ENCODE measurements at regions not wholly inside any gene's neighbourhood (a gene's known extent, or its start where the extent isn't known, plus 50 kb on each side); places are given as distances from the start of the nearest gene placed in this dataset. TPM values are rescaled to one million over a fixed set of nuclear protein-coding genes. Genes with fewer than 3 reads are reported as not detected.

DNA sequence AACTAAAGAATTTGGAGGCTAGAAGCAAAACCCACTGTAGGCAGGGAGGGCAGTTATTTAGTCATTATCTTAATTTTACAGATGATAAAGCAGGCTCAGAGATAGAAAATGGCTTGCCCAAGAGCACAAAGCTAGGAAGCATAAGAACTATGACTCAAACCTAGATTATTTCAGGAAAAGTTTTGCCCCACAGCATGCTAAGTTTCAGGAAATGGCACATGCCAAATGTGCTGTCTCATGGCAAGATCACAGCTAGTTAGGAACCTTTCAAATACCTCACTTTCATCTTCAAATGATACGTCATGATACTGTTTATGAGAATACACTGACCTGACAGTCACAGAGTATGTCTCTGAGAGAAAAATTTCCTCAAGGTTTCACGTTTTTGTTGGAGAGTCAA, 78.5 kb upstream of the SPANXC start:
- H3K27me3 ChIP-seq (ENCODE audit: control insufficient read depth, insufficient read depth, low read length) = no peaks in the 10 kb centered on the region
- H3K9me3 ChIP-seq (ENCODE audit: control insufficient read depth, insufficient read depth, low read length) = no peaks in the 10 kb centered on the region
- no peak overlapping the region for H3K4me3 ChIP-seq (ENCODE audit: low read depth, low read length)
- DNase-seq (ENCODE audit: low read depth, low spot score) = no peak
- no peak overlapping the region for H3K27ac ChIP-seq (ENCODE audit: low read depth, low read length)
- CTCF ChIA-PET = no interaction called here
- TF ChIP-seq, protein P1, sequence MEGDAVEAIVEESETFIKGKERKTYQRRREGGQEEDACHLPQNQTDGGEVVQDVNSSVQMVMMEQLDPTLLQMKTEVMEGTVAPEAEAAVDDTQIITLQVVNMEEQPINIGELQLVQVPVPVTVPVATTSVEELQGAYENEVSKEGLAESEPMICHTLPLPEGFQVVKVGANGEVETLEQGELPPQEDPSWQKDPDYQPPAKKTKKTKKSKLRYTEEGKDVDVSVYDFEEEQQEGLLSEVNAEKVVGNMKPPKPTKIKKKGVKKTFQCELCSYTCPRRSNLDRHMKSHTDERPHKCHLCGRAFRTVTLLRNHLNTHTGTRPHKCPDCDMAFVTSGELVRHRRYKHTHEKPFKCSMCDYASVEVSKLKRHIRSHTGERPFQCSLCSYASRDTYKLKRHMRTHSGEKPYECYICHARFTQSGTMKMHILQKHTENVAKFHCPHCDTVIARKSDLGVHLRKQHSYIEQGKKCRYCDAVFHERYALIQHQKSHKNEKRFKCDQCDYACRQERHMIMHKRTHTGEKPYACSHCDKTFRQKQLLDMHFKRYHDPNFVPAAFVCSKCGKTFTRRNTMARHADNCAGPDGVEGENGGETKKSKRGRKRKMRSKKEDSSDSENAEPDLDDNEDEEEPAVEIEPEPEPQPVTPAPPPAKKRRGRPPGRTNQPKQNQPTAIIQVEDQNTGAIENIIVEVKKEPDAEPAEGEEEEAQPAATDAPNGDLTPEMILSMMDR (IDR thresholded peaks at IDR 0.05; ENCODE audit: low read depth, low read length) = no peak
- POLR2A ChIA-PET = no interaction called here

DNA sequence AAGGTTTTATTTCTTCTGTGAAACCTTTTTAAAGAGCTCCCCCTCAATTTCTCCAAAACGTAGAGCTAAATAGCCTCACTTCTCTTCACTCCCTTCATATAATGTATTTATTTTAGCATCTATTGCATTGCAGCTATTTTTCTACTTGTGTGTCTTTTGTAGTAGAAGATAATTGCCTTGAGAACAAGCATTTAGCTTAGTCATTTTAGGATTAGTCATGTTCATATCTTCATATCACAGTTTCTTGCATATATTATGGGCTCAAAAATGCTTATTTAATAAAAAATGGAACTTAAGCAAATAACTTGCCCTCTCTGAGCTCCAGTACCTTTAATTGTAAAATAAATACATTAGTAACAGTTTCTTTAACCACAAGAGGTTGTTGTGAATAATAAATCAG, 72.1 kb upstream of the SPANXC start:
- no peak for DNase-seq (ENCODE audit: low read depth, low spot score)
- no peak overlapping the region for H3K27ac ChIP-seq (ENCODE audit: low read depth, low read length)
- TF ChIP-seq, protein P1 (IDR thresholded peaks at IDR 0.05; ENCODE audit: low read depth, low read length) = no peak
- H3K27me3 ChIP-seq (ENCODE audit: control insufficient read depth, insufficient read depth, low read length) = no peaks in the 10 kb centered on the region
- POLR2A ChIA-PET = no interaction called here
- CTCF ChIA-PET = interaction anchor here (0.5 kb wide), 1 partner anchor 396 kb away, joined by 4 read pairs; no protein-coding TSS in a partner anchor
- H3K4me3 ChIP-seq (ENCODE audit: low read depth, low read length) = no peak overlapping the region
- no peaks in the 10 kb centered on the region for H3K9me3 ChIP-seq (ENCODE audit: control insufficient read depth, insufficient read depth, low read length)

DNA sequence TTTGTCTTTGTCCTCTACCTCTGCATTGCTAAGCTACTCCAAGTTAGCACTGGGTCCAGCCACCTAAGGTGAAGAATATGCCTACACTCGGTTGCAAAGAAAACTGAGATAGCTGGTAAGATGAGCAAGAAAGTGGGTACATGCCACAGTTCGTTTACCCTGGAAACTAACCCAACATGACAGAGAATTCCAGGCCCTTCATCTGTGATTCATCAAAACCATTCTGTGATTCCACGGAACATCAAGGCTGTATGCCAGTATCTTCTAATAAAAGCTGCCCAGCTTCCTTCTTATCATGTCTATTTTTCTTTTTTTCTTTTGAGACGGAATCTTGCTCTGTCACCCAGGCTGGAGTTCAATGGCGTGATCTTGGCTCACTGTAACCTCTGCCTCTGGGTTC, 58.7 kb upstream of the SPANXC start:
- no peak for DNase-seq (ENCODE audit: low read depth, low spot score)
- no peak overlapping the region for H3K4me3 ChIP-seq (ENCODE audit: low read depth, low read length)
- no peak overlapping the region for H3K27ac ChIP-seq (ENCODE audit: low read depth, low read length)
- ChIA-PET POLR2A (no interaction called here), CTCF (no interaction called here)
- TF ChIP-seq, protein P1 (IDR thresholded peaks at IDR 0.05; ENCODE audit: low read depth, low read length) = no peak
- H3K9me3 ChIP-seq (ENCODE audit: control insufficient read depth, insufficient read depth, low read length) = no peaks in the 10 kb centered on the region
- no peaks in the 10 kb centered on the region for H3K27me3 ChIP-seq (ENCODE audit: control insufficient read depth, insufficient read depth, low read length)

Small RNA genes in the stretch of these regions (small RNA-seq; reads per million reads assigned to genes)
- gene AC234779.1 (ENCODE audit: insufficient read length, low read depth) = not detected
